Tibial nerve (tissue), 4 donors: ENCODE measurements at regions not wholly inside any gene's neighbourhood (a gene's known extent, or its start where the extent isn't known, plus 50 kb on each side); places are given as distances from the start of the nearest gene placed in this dataset.

Experiments used
- DNase-seq, 2 donors: peaks; one replicate each; pipeline ENCODE4 v3.0.0-alpha.2; 2019; ENCODE audit warnings: low spot score in 2 of 2
- H3K27ac ChIP-seq, 4 donors: fragments of 200-600 bp; sonication (generic) in 3 of 4; one replicate each; pipeline ENCODE4 v1.5.1; 2017 to 2019; ENCODE audit warnings: mild to moderate bottlenecking in 1 of 4
- H3K27me3 ChIP-seq, 2 donors: fragments of 200-600 bp; sonication (generic) in 1 of 2; one replicate each; pipeline versions ENCODE4 v1.5.1 to v1.6.0; 2017 to 2019
- H3K36me3 ChIP-seq, 3 donors: fragments of 200-600 bp; sonication (generic); one replicate each; pipeline ENCODE4 v1.5.1; 2018 to 2019
- H3K4me1 ChIP-seq, 4 donors: fragments of 200-600 bp; sonication (generic) in 3 of 4; one replicate each; pipeline ENCODE4 v1.5.1; 2017 to 2019
- H3K4me3 ChIP-seq, 4 donors: fragments of 200-600 bp; sonication (generic) in 3 of 4; one replicate each; pipeline ENCODE4 v1.5.1; 2017 to 2019; ENCODE audit warnings: mild to moderate bottlenecking in 1 of 4, moderate library complexity in 1 of 4
- H3K9me3 ChIP-seq, 4 donors: fragments of 200-600 bp; sonication (generic) in 3 of 4; one replicate each; pipeline ENCODE4 v1.5.1; 2017 to 2019
- EP300 ChIP-seq, 2 donors: sonication (generic); formaldehyde crosslinking; IDR thresholded peaks; one replicate each; pipeline ENCODE4 v1.6.1; 2017; ENCODE audit warnings: antibody characterized with exemption in 2 of 2, mild to moderate bottlenecking in 1 of 2
- POLR2A ChIP-seq, 2 donors: fragments of 450-650 bp; IDR thresholded peaks; one replicate each; pipeline ENCODE4 v1.6.1; 2017; ENCODE audit warnings: antibody characterized with exemption in 2 of 2, mild to moderate bottlenecking in 2 of 2, moderate library complexity in 2 of 2
- WGBS, 2 donors: methylation state at CpG; one replicate each; pipeline ENCODE4 v1.1.5; 2018; 5-methylcytosine and 5-hydroxymethylcytosine counted together
- TF ChIP-seq, protein P1 (sequence below), 5 experiments: fragments of 200-600 bp in 3 of 5; fragments of 450-650 bp in 2 of 5; sonication (generic) in 3 of 5; IDR thresholded peaks; one replicate each; pipeline ENCODE4 v1.5.1; 2016 to 2019; ENCODE audit warnings: antibody characterized with exemption in 5 of 5, mild to moderate bottlenecking in 3 of 5, moderate library complexity in 2 of 5

DNA sequence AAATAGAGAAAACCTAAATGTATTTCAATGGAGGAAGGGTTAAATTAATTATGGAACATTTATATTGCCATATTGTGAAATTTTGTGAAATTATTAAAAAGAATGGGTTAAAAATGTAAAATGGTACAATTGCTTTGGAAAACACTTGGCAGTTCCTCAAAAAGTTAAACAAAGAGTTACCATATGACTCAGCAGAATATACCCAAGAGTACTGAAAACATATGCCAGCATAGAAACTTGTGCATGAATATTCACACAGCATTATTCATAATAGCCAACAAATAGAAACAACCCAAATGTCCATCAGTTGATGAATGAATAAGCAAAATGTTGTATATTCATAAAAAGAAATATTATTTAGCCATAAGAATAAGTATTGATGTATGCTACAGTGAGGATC, 181.0 kb upstream of the MAST4 start:
- Histone ChIP-seq H3K4me1 (no peaks in the 10 kb centered on the region), H3K27me3 (no peaks in the 10 kb centered on the region), H3K9me3 (no peaks in the 10 kb centered on the region), H3K4me3 (no peak overlapping the region), H3K27ac (no peak overlapping the region), H3K36me3 (no peaks in the 10 kb centered on the region)
- no peak for TF ChIP-seq EP300 (IDR thresholded peaks at IDR 0.05)
- TF ChIP-seq, protein P1, sequence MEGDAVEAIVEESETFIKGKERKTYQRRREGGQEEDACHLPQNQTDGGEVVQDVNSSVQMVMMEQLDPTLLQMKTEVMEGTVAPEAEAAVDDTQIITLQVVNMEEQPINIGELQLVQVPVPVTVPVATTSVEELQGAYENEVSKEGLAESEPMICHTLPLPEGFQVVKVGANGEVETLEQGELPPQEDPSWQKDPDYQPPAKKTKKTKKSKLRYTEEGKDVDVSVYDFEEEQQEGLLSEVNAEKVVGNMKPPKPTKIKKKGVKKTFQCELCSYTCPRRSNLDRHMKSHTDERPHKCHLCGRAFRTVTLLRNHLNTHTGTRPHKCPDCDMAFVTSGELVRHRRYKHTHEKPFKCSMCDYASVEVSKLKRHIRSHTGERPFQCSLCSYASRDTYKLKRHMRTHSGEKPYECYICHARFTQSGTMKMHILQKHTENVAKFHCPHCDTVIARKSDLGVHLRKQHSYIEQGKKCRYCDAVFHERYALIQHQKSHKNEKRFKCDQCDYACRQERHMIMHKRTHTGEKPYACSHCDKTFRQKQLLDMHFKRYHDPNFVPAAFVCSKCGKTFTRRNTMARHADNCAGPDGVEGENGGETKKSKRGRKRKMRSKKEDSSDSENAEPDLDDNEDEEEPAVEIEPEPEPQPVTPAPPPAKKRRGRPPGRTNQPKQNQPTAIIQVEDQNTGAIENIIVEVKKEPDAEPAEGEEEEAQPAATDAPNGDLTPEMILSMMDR (IDR thresholded peaks at IDR 0.05), result no peak
- TF ChIP-seq POLR2A (IDR thresholded peaks at IDR 0.05), result no peak
- DNase-seq, result no peak

DNA sequence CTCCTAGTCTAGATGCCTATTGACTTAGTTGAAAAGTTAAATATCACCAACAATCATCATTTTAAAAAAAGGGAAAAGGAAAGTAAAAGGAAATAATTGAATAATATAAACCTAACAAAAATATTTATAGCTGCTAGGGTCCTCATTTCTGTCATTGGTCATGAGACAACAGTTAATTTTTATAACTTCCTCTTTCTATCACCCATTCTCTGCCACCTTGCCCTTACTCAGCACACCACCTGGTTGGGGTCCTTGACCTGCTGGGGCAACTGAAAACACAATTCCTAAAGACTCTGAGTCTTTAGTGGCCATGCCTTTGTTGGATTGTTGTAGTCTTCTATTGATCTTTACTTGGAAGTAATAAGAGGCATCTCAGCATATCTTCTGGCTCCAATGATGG, 179.5 kb upstream of the MAST4 start:
- no peaks in the 10 kb centered on the region for H3K27me3 ChIP-seq
- H3K36me3 ChIP-seq, result no peaks in the 10 kb centered on the region
- no peak overlapping the region for H3K4me3 ChIP-seq
- no peak overlapping the region for H3K27ac ChIP-seq
- no peak for TF ChIP-seq POLR2A (IDR thresholded peaks at IDR 0.05)
- TF ChIP-seq, protein P1 (IDR thresholded peaks at IDR 0.05), result no peak
- no peak for TF ChIP-seq EP300 (IDR thresholded peaks at IDR 0.05)
- DNase-seq, result no peak
- H3K9me3 ChIP-seq, result no peaks in the 10 kb centered on the region
- H3K4me1 ChIP-seq, result no peaks in the 10 kb centered on the region

DNA sequence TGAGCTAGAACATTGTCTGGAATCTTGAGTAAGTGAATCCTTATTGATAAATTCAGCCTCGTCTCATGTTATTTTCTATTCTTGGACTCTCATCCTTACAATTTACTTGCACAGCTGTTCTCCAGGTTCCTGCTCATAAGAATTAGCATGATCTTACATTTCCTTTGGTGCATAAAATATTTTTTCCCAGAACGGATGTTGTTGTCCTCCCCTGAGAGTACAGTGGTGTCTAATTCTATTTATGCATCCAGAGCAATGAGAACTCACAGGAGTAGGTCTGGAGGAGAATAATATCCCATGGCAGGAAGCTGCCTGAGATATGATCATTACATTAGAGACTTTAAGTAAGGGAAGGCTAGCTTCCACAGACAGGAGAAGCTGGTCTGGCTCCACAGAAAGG, 178.4 kb upstream of the MAST4 start:
- TF ChIP-seq POLR2A (IDR thresholded peaks at IDR 0.05) (no peak), EP300 (IDR thresholded peaks at IDR 0.05) (no peak)
- TF ChIP-seq, protein P1 (IDR thresholded peaks at IDR 0.05), result no peak
- H3K27ac ChIP-seq, result no peak overlapping the region
- H3K4me3 ChIP-seq, result no peak overlapping the region
- H3K4me1 ChIP-seq, result no peaks in the 10 kb centered on the region
- no peak for DNase-seq
- 51 to 81% methylated on average over 2 of the region's 2 CpGs for WGBS, 2 donors
- no peaks in the 10 kb centered on the region for H3K36me3 ChIP-seq
- H3K27me3 ChIP-seq, result no peaks in the 10 kb centered on the region
- H3K9me3 ChIP-seq, result peaks cover 0 to 3% (median under 1%) of the 10 kb centered on the region in 4 donors

DNA sequence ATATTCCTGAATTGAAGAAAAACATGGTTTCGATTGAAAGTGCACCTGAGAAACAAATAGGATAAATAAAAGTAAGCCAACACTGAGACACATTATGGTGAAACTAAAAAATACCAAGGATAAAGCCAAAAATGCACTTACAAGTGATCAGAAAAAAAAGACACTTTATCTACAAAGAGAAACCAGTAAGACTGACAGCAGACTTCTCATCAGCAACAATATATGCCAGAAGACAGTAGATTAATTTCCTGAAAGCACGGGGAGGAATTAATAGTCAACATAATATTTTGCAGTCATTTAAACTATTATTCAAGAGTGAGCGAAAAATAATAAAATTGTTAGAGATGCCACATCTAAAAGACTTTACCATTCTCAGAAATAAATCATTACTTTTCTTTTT, 172.7 kb upstream of the MAST4 start:
- H3K36me3 ChIP-seq, result no peaks in the 10 kb centered on the region
- peaks cover 0 to 9% (median 2%) of the 10 kb centered on the region in 4 donors for H3K9me3 ChIP-seq
- no peak overlapping the region for H3K4me3 ChIP-seq
- 88 to 91% methylated on average over 3 of the region's 3 CpGs for WGBS, 2 donors
- DNase-seq, result no peak
- TF ChIP-seq, protein P1 (IDR thresholded peaks at IDR 0.05), result no peak
- TF ChIP-seq POLR2A (IDR thresholded peaks at IDR 0.05) (no peak), EP300 (IDR thresholded peaks at IDR 0.05) (no peak)
- H3K4me1 ChIP-seq, result no peaks in the 10 kb centered on the region
- H3K27ac ChIP-seq, result no peak overlapping the region
- no peaks in the 10 kb centered on the region for H3K27me3 ChIP-seq

DNA sequence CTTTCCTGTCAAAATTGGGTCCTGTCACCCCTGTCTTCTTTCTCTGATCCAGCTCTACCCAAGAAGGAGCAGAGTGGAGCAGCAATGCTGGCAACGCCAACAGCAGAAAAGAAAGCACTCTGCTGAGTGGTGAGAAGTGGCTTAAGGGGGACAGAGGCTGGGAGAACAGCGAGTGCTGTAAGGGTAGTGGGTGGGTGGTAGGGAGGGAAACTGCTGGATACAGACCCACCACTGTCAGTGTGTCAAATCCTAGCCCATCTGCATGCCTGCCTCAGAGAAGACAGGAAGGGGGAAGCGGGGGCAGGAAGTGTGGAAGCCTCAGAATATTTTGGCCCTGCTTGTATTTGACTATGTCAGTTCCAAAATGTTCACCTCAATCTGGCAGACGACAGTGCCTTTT, 170.4 kb upstream of the MAST4 start:
- no peak overlapping the region for H3K27ac ChIP-seq
- H3K4me3 ChIP-seq, result no peak overlapping the region
- TF ChIP-seq EP300 (IDR thresholded peaks at IDR 0.05) (no peak), POLR2A (IDR thresholded peaks at IDR 0.05) (no peak)
- TF ChIP-seq, protein P1 (IDR thresholded peaks at IDR 0.05), result no peak
- H3K4me1 ChIP-seq, result no peaks in the 10 kb centered on the region
- no peak for DNase-seq
- peaks cover 0 to 9% (median 2%) of the 10 kb centered on the region in 4 donors for H3K9me3 ChIP-seq
- no peaks in the 10 kb centered on the region for H3K36me3 ChIP-seq
- WGBS, 2 donors, result 46 to 65% methylated on average over 4 of the region's 4 CpGs
- no peaks in the 10 kb centered on the region for H3K27me3 ChIP-seq
